Ovary (tissue), 3 donors: ENCODE measurements at regions not wholly inside any gene's neighbourhood (a gene's known extent, or its start where the extent isn't known, plus 50 kb on each side); places are given as distances from the start of the nearest gene placed in this dataset.

Experiments used
- EP300 ChIP-seq: sonication (generic); formaldehyde crosslinking; IDR thresholded peaks from one replicate; pipeline ENCODE4 v1.6.1; 2017; ENCODE audit warnings: antibody characterized with exemption
- POLR2A ChIP-seq: fragments of 450-650 bp; IDR thresholded peaks from one replicate; pipeline ENCODE4 v1.6.1; 2017; ENCODE audit warnings: antibody characterized with exemption, mild to moderate bottlenecking, moderate library complexity
- TF ChIP-seq, protein P1 (sequence below), 3 donors: fragments of 450-650 bp in 2 of 3; fragments of 200-600 bp in 1 of 3; IDR thresholded peaks; one replicate each; pipeline versions ENCODE4 v1.5.1 to v1.8.0; 2016 to 2022; ENCODE audit warnings: antibody characterized with exemption in 3 of 3, mild to moderate bottlenecking in 1 of 3
- donor health status: DM: no; HTN: no; CAD: no.

DNA sequence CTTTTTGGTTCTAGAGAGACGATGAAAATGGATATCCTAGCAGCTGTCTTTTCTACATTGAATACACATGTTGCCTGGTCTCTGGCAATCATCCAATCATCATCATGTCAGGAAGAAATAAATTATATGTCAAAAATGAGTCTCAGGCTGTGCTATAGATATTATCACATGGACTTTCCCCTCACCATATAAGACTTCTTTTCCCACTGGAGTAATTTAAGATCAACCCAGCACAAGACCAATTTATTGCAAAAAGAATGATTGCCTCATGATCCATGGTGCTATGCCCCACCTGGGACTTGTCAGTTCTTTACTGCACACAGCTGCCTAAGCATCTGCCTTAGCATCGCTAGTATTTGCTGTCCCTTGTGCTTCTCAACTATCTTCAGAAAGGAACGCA is 783.7 kb upstream of the TMEFF2 start:
- TF ChIP-seq, protein P1, sequence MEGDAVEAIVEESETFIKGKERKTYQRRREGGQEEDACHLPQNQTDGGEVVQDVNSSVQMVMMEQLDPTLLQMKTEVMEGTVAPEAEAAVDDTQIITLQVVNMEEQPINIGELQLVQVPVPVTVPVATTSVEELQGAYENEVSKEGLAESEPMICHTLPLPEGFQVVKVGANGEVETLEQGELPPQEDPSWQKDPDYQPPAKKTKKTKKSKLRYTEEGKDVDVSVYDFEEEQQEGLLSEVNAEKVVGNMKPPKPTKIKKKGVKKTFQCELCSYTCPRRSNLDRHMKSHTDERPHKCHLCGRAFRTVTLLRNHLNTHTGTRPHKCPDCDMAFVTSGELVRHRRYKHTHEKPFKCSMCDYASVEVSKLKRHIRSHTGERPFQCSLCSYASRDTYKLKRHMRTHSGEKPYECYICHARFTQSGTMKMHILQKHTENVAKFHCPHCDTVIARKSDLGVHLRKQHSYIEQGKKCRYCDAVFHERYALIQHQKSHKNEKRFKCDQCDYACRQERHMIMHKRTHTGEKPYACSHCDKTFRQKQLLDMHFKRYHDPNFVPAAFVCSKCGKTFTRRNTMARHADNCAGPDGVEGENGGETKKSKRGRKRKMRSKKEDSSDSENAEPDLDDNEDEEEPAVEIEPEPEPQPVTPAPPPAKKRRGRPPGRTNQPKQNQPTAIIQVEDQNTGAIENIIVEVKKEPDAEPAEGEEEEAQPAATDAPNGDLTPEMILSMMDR (IDR thresholded peaks at IDR 0.05) = no peak
- TF ChIP-seq EP300 (no peak), POLR2A (no peak)
